GM12878 (cell line): ENCODE measurements at regions not wholly inside any gene's neighbourhood (a gene's known extent, or its start where the extent isn't known, plus 50 kb on each side); places are given as distances from the start of the nearest gene placed in this dataset.

Source experiments
- ATAC-seq: fragments of 200-7000 bp; cut with Tn5 transposase; 3 replicates; pipeline ENCODE4 v1.9.1; 2020; ENCODE audit warnings: mild to moderate bottlenecking, moderate library complexity
- BruUV-seq: library from RNA; stranded (reverse); fragments of 400-500 nt; replicated peaks from 2 replicates; lab custom pipeline; 2021; lab: Mats Ljungman, UMichigan
- CTCF ChIA-PET: fragments of 300-600 bp; sonication (Branson Sonifier 250); formaldehyde crosslinking; extraction: SDS; loops from one replicate; lab custom pipeline; 2021; ENCODE audit warnings: inconsistent platforms; lab: Yijun Ruan, JAX
- POLR2A ChIA-PET: fragments of 350-600 bp; formaldehyde crosslinking; extraction: SDS; loops from one replicate; lab custom pipeline; 2021; ENCODE audit warnings: inconsistent platforms; lab: Charles Lee
- RAD21 ChIA-PET: fragments of 300-600 bp; sonication (Branson Sonifier 250); formaldehyde crosslinking; loops from one replicate; lab custom pipeline; 2023; ENCODE audit warnings: antibody characterized with exemption; ENCODE audit not compliant: unreplicated experiment; lab: Charles Lee
- SMC1A ChIA-PET: fragments of 300-600 bp; sonication (Branson Sonifier 250); formaldehyde crosslinking; loops from one replicate; lab custom pipeline; 2023; ENCODE audit not compliant: unreplicated experiment, uncharacterized antibody; lab: Charles Lee
- DNase-seq: peaks from one replicate; pipeline ENCODE4 v3.0.0-alpha.2; 2011; ENCODE audit warnings: low read depth, low spot score
- FAIRE-seq: peaks from 3 replicates; lab custom pipeline; 2011; peaks lifted over from hg19 to GRCh38; lab: Jason Lieb, UNC
- H2AFZ ChIP-seq: 2 replicates; pipeline ENCODE4 v1.6.0; 2011; ENCODE audit warnings: low read depth, low read length, control low read depth; ENCODE audit not compliant: control insufficient read depth
- H3K27ac ChIP-seq: 2 replicates; pipeline ENCODE4 v1.5.1; 2011; ENCODE audit warnings: control low read depth; ENCODE audit not compliant: control insufficient read depth, insufficient read depth
- H3K27me3 ChIP-seq, 2 experiments: replicated peaks in 1 of 2; 2 replicates each; pipeline versions ENCODE4 v1.6.0 to v1.6.1; 2011; ENCODE audit warnings: low read length in 1 of 2; ENCODE audit not compliant: control insufficient read depth in 2 of 2, insufficient read depth in 2 of 2
- H3K36me3 ChIP-seq, 2 experiments: 2 replicates each; pipeline ENCODE4 v1.5.1; 2011; ENCODE audit warnings: low read length in 1 of 2; ENCODE audit not compliant: control insufficient read depth in 2 of 2, insufficient read depth in 2 of 2
- H3K4me1 ChIP-seq: 2 replicates; pipeline ENCODE4 v1.6.1; 2011; ENCODE audit warnings: mild to moderate bottlenecking, low read length, moderate library complexity, mixed read lengths; ENCODE audit not compliant: control insufficient read depth, insufficient read depth
- H3K4me2 ChIP-seq: 2 replicates; pipeline ENCODE4 v1.6.0; 2011; ENCODE audit warnings: control low read depth; ENCODE audit not compliant: control insufficient read depth, insufficient read depth
- H3K4me3 ChIP-seq: fragments of 200-600 bp; sonication (generic); 2 replicates; pipeline ENCODE4 v1.5.1; 2016
- H3K79me2 ChIP-seq: 2 replicates; pipeline ENCODE4 v1.6.0; 2011; ENCODE audit warnings: low read length; ENCODE audit not compliant: control insufficient read depth, insufficient read depth
- H3K9ac ChIP-seq: 2 replicates; pipeline ENCODE4 v1.8.0; 2011; ENCODE audit warnings: low read length, control low read depth, mixed read lengths; ENCODE audit not compliant: control insufficient read depth, insufficient read depth
- H3K9me3 ChIP-seq: replicated peaks from 3 replicates; pipeline ENCODE4 v1.5.1; 2011; ENCODE audit warnings: mild to moderate bottlenecking, low read length; ENCODE audit not compliant: control insufficient read depth, insufficient read depth
- H4K20me1 ChIP-seq: 2 replicates; pipeline ENCODE4 v1.6.0; 2011; ENCODE audit not compliant: control insufficient read depth, insufficient read depth
- BCL11A ChIP-seq: IDR thresholded peaks from 2 replicates; pipeline ENCODE4 v1.6.1; 2011; ENCODE audit warnings: low read depth, low read length
- PAX8 ChIP-seq: fragments of 450-650 bp; IDR thresholded peaks from 2 replicates; pipeline ENCODE4 v1.6.1; 2017; ENCODE audit warnings: mild to moderate bottlenecking, moderate library complexity
- POLR2AphosphoS5 ChIP-seq: IDR thresholded peaks from 2 replicates; pipeline ENCODE4 v1.6.1; 2011; ENCODE audit warnings: mild to moderate bottlenecking, low read length, inconsistent platforms
- RAD21 ChIP-seq: IDR thresholded peaks from 2 replicates; pipeline ENCODE4 v1.6.1; 2011; ENCODE audit warnings: mild to moderate bottlenecking, low read depth, low read length, moderate library complexity; ENCODE audit not compliant: insufficient read depth
- RBBP5 ChIP-seq: fragments of 200-600 bp; sonication (generic); conservative IDR thresholded peaks from 2 replicates; pipeline ENCODE4 v1.6.1; 2016
- SRF ChIP-seq, 2 experiments: IDR thresholded peaks; 2 replicates each; pipeline ENCODE4 v1.6.1; 2011; ENCODE audit warnings: low read depth in 2 of 2, low read length in 2 of 2, mild to moderate bottlenecking in 1 of 2, moderate library complexity in 1 of 2
- TCF3 ChIP-seq: IDR thresholded peaks from 2 replicates; pipeline ENCODE4 v1.6.1; 2012; ENCODE audit warnings: low read depth, mild to moderate bottlenecking, low read length, borderline replicate concordance; ENCODE audit not compliant: insufficient read depth
- ZNF24 ChIP-seq: fragments of 450-650 bp; IDR thresholded peaks from 2 replicates; pipeline ENCODE4 v1.6.1; 2017; ENCODE audit warnings: antibody characterized with exemption, mild to moderate bottlenecking
- ZNF622 ChIP-seq: fragments of 450-650 bp; IDR thresholded peaks from 2 replicates; pipeline ENCODE4 v1.6.1; 2017; ENCODE audit warnings: mild to moderate bottlenecking, inconsistent platforms
- WGBS: methylation state at CpG from one replicate; pipeline ENCODE4 v1.1.6; 2016; ENCODE audit warnings: low lambda C conversion rate; ENCODE audit not compliant: insufficient replicate concordance, insufficient coverage; ENCODE audit errors: missing lambda C conversion rate; 5-methylcytosine and 5-hydroxymethylcytosine counted together
- in situ Hi-C: fragments of 300-500 bp; cut with MboI; formaldehyde crosslinking; loops from 9 replicates; pipeline ENCODE4 v1.14.3; 2018; ENCODE audit warnings: mixed read lengths
- intact Hi-C: fragments of 100-400 bp; cut with micrococcal nuclease; formaldehyde crosslinking; loops from one replicate; pipeline ENCODE4 v1.14.2; 2022; ENCODE audit not compliant: unreplicated experiment
- TF ChIP-seq, protein P1 (sequence below): fragments of 450-650 bp; IDR thresholded peaks from 2 replicates; pipeline ENCODE4 v1.6.1; 2016; ENCODE audit warnings: mild to moderate bottlenecking, moderate library complexity, borderline replicate concordance
- TF ChIP-seq, protein P2 (sequence below): IDR thresholded peaks from 2 replicates; pipeline ENCODE4 v1.6.1; 2011; ENCODE audit warnings: borderline replicate concordance, low read depth, mild to moderate bottlenecking, moderate library complexity, low read length; ENCODE audit not compliant: insufficient read depth, poor library complexity, severe bottlenecking
- TF ChIP-seq, protein P3 (sequence below): fragments of 450-650 bp; IDR thresholded peaks from 2 replicates; pipeline ENCODE4 v1.6.1; 2016; ENCODE audit warnings: mild to moderate bottlenecking
- TF ChIP-seq, protein P4 (sequence below): fragments of 150-350 bp; IDR thresholded peaks from 2 replicates; pipeline ENCODE4 v1.6.1; 2014; ENCODE audit warnings: mild to moderate bottlenecking, low read depth, low read length

DNA sequence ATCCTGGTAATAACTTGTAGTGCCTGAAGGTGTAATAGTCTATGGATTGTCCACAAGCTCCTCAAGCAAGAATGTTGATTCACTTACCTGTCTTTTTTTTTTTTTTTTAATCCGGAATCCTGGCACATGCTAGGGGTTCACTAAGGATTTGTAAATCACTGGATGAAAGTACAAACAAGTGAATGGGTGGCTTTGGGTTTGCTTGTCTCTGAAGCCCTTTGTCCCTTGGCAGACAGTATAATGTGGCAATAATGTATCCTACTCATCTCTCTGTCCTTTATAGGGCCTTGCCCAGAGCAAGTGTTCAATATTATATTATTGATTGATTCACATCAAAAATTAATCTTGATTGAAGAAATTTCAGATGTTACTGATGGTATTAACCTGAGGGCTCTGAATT lies 334.0 kb upstream of the CPEB2 start:
- Histone ChIP-seq H3K4me1 (no peaks in the 10 kb centered on the region), H3K27ac (no peak overlapping the region), H3K4me2 (no peak overlapping the region), H3K36me3 (no peaks in the 10 kb centered on the region), H2AFZ (no peak overlapping the region), H3K9me3 (no peaks in the 10 kb centered on the region; the same call in 2 of the 3 replicates), H3K27me3 (no peaks in the 10 kb centered on the region; a peak in 1 of 4 replicates), H3K79me2 (no peaks in the 10 kb centered on the region), H3K9ac (no peak overlapping the region), H3K4me3 (no peak overlapping the region), H4K20me1 (no peaks in the 10 kb centered on the region)
- ChIA-PET RAD21 (interaction anchor here (0.7 kb wide), 1 partner anchor 485 kb away, joined by 3 read pairs; no protein-coding TSS in a partner anchor), POLR2A (no interaction called here), SMC1A (no interaction called here), CTCF (interaction anchor here (0.6 kb wide), 1 partner anchor 561 kb away, joined by 3 read pairs; no protein-coding TSS in a partner anchor)
- DNase-seq (no peak), ATAC-seq (no peak), FAIRE-seq (no peak)
- TF ChIP-seq TCF3 = no peak
- TF ChIP-seq SRF (IDR thresholded peaks at IDR 0.05; ENCODE audit: low read depth in 2 of 2, low read length in 2 of 2) = no peak
- no peak for TF ChIP-seq PAX8
- no peak for TF ChIP-seq RAD21
- TF ChIP-seq RBBP5 = no peak
- TF ChIP-seq, protein P1, sequence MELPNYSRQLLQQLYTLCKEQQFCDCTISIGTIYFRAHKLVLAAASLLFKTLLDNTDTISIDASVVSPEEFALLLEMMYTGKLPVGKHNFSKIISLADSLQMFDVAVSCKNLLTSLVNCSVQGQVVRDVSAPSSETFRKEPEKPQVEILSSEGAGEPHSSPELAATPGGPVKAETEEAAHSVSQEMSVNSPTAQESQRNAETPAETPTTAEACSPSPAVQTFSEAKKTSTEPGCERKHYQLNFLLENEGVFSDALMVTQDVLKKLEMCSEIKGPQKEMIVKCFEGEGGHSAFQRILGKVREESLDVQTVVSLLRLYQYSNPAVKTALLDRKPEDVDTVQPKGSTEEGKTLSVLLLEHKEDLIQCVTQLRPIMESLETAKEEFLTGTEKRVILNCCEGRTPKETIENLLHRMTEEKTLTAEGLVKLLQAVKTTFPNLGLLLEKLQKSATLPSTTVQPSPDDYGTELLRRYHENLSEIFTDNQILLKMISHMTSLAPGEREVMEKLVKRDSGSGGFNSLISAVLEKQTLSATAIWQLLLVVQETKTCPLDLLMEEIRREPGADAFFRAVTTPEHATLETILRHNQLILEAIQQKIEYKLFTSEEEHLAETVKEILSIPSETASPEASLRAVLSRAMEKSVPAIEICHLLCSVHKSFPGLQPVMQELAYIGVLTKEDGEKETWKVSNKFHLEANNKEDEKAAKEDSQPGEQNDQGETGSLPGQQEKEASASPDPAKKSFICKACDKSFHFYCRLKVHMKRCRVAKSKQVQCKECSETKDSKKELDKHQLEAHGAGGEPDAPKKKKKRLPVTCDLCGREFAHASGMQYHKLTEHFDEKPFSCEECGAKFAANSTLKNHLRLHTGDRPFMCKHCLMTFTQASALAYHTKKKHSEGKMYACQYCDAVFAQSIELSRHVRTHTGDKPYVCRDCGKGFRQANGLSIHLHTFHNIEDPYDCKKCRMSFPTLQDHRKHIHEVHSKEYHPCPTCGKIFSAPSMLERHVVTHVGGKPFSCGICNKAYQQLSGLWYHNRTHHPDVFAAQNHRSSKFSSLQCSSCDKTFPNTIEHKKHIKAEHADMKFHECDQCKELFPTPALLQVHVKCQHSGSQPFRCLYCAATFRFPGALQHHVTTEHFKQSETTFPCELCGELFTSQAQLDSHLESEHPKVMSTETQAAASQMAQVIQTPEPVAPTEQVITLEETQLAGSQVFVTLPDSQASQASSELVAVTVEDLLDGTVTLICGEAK = no peak
- TF ChIP-seq, protein P2, sequence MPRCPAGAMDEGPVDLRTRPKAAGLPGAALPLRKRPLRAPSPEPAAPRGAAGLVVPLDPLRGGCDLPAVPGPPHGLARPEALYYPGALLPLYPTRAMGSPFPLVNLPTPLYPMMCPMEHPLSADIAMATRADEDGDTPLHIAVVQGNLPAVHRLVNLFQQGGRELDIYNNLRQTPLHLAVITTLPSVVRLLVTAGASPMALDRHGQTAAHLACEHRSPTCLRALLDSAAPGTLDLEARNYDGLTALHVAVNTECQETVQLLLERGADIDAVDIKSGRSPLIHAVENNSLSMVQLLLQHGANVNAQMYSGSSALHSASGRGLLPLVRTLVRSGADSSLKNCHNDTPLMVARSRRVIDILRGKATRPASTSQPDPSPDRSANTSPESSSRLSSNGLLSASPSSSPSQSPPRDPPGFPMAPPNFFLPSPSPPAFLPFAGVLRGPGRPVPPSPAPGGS = no peak
- TF ChIP-seq ZNF622 = no peak
- no peak for TF ChIP-seq ZNF24
- TF ChIP-seq POLR2AphosphoS5 = no peak
- TF ChIP-seq, protein P3, sequence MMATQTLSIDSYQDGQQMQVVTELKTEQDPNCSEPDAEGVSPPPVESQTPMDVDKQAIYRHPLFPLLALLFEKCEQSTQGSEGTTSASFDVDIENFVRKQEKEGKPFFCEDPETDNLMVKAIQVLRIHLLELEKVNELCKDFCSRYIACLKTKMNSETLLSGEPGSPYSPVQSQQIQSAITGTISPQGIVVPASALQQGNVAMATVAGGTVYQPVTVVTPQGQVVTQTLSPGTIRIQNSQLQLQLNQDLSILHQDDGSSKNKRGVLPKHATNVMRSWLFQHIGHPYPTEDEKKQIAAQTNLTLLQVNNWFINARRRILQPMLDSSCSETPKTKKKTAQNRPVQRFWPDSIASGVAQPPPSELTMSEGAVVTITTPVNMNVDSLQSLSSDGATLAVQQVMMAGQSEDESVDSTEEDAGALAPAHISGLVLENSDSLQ = no peak
- no peak for TF ChIP-seq BCL11A
- TF ChIP-seq, protein P4, sequence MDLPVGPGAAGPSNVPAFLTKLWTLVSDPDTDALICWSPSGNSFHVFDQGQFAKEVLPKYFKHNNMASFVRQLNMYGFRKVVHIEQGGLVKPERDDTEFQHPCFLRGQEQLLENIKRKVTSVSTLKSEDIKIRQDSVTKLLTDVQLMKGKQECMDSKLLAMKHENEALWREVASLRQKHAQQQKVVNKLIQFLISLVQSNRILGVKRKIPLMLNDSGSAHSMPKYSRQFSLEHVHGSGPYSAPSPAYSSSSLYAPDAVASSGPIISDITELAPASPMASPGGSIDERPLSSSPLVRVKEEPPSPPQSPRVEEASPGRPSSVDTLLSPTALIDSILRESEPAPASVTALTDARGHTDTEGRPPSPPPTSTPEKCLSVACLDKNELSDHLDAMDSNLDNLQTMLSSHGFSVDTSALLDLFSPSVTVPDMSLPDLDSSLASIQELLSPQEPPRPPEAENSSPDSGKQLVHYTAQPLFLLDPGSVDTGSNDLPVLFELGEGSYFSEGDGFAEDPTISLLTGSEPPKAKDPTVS = no peak
- 0% methylated on average over 1 of the region's 1 CpG for WGBS
- intact Hi-C loops = no loop called here
- in situ Hi-C loops = no loop called here
- BruUV-seq = no TSS peak
